Spleen (tissue), 11 donors: ENCODE measurements at regions not wholly inside any gene's neighbourhood (a gene's known extent, or its start where the extent isn't known, plus 50 kb on each side); places are given as distances from the start of the nearest gene placed in this dataset.
"Not testable (repeated sequence)": the region's sequence is repeated elsewhere in the genome, so short reads cannot be mapped to it uniquely, and the experiment has no call there.

Experiments
- DNase-seq: peaks from one replicate; pipeline ENCODE4 v3.0.0-alpha.2; 2020
- H3K27ac ChIP-seq, 8 donors: fragments of 200-600 bp; sonication (generic) in 7 of 8; 1 replicate in 4 of 8; 2 replicates in 4 of 8; pipeline versions ENCODE4 v1.5.0 to v1.8.0; 2016 to 2021; ENCODE audit warnings: inconsistent platforms in 4 of 8, mild to moderate bottlenecking in 4 of 8, moderate library complexity in 1 of 8
- H3K27me3 ChIP-seq, 7 donors: fragments of 200-600 bp; sonication (generic) in 6 of 7; replicated peaks in 1 of 7; 1 replicate in 4 of 7; 2 replicates in 3 of 7; pipeline versions ENCODE4 v1.5.0 to v1.8.0; 2016 to 2021; ENCODE audit warnings: inconsistent platforms in 3 of 7, mild to moderate bottlenecking in 1 of 7
- H3K36me3 ChIP-seq, 6 donors: fragments of 200-600 bp; sonication (generic) in 5 of 6; 1 replicate in 4 of 6; 2 replicates in 2 of 6; pipeline versions ENCODE4 v1.5.0 to v1.8.0; 2016 to 2021; ENCODE audit warnings: inconsistent platforms in 2 of 6
- H3K4me1 ChIP-seq, 6 donors: fragments of 200-600 bp; sonication (generic) in 5 of 6; 1 replicate in 3 of 6; 2 replicates in 3 of 6; pipeline versions ENCODE4 v1.5.0 to v1.8.0; 2016 to 2021; ENCODE audit warnings: inconsistent platforms in 3 of 6
- H3K4me3 ChIP-seq, 8 donors: fragments of 200-600 bp; sonication (generic) in 7 of 8; 1 replicate in 4 of 8; 2 replicates in 4 of 8; pipeline versions ENCODE4 v1.5.0 to v1.8.0; 2016 to 2021; ENCODE audit warnings: inconsistent platforms in 4 of 8, mild to moderate bottlenecking in 4 of 8, moderate library complexity in 2 of 8
- H3K9me3 ChIP-seq, 8 donors: fragments of 200-600 bp; sonication (generic) in 7 of 8; 1 replicate in 4 of 8; 2 replicates in 4 of 8; pipeline versions ENCODE4 v1.5.0 to v1.8.0; 2016 to 2021; ENCODE audit warnings: inconsistent platforms in 4 of 8
- CTCF ChIP-seq, 11 experiments: fragments of 200-600 bp in 7 of 11; fragments of 450-650 bp in 4 of 11; sonication (generic) in 4 of 11; IDR thresholded peaks in 8 of 11; conservative IDR thresholded peaks in 3 of 11; 1 replicate in 7 of 11; 2 replicates in 4 of 11; pipeline versions ENCODE4 v1.4.0 to v1.8.0; 2016 to 2021; ENCODE audit warnings: antibody characterized with exemption in 11 of 11, inconsistent platforms in 4 of 11, mild to moderate bottlenecking in 1 of 11
- POLR2A ChIP-seq, 3 donors: fragments of 450-650 bp; IDR thresholded peaks; one replicate each; pipeline ENCODE4 v1.5.1; 2017; ENCODE audit warnings: antibody characterized with exemption in 3 of 3, mild to moderate bottlenecking in 1 of 3
- POLR2AphosphoS5 ChIP-seq, 3 donors: sonication (generic); formaldehyde crosslinking; IDR thresholded peaks; one replicate each; pipeline ENCODE4 v1.5.1; 2017; ENCODE audit warnings: antibody characterized with exemption in 3 of 3
- WGBS, 5 donors: extraction: QIAGEN DNeasy Blood & Tissue Kit in 3 of 5; methylation state at CpG; one replicate each; pipeline versions ENCODE4 v1.1.5 to v1.1.7; 2013 to 2018; 5-methylcytosine and 5-hydroxymethylcytosine counted together
- intact Hi-C: fragments of 100-400 bp; cut with DNase I; formaldehyde crosslinking; loops from one replicate; pipeline ENCODE4 v1.15.0; 2023; ENCODE audit warnings: low total_unique reads
- donor health status: healthy with polysubstance abuse.
- donor health status: DM: no; HTN: no; CAD: no; lungs with moderate emphysema.
- donor health status: DM: no; HTN: no; CAD: no.
- donor health status: Bipolar disorder and iron deficiency.
- donor health status: healthy.
- donor health status: DM: no; HTN: no; CAD: no.
- donor health status: DM: yes; HTN: yes; CAD: no.

GRCh38 chr1:173269490-173270230 is 62.5 kb upstream of the TNFSF4 start:
- Histone ChIP-seq H3K9me3 (no peaks in the 10 kb centered on the region), H3K27ac (no peak overlapping the region), H3K36me3 (no peaks in the 10 kb centered on the region), H3K27me3 (no peaks in the 10 kb centered on the region), H3K4me3 (no peak overlapping the region), H3K4me1 (no peaks in the 10 kb centered on the region)
- TF ChIP-seq CTCF (IDR thresholded peaks at IDR 0.05 in 8 of 11, conservative IDR thresholded peaks at IDR 0.05 in 3 of 11) = no peak
- TF ChIP-seq POLR2A (IDR thresholded peaks at IDR 0.05) = no peak
- TF ChIP-seq POLR2AphosphoS5 (IDR thresholded peaks at IDR 0.05) = no peak
- intact Hi-C loops = no loop called here
- 83 to 96% (median 95%) methylated on average over 2 of the region's 2 CpGs for WGBS, 5 donors
- no peak for DNase-seq

GRCh38 chr1:173270243-173270642 is 63.1 kb upstream of the TNFSF4 start:
- intact Hi-C loops = no loop called here
- Histone ChIP-seq H3K4me3 (no peak overlapping the region), H3K9me3 (no peaks in the 10 kb centered on the region), H3K27me3 (no peaks in the 10 kb centered on the region), H3K27ac (no peak overlapping the region), H3K36me3 (no peaks in the 10 kb centered on the region), H3K4me1 (no peaks in the 10 kb centered on the region)
- no peak for TF ChIP-seq CTCF (IDR thresholded peaks at IDR 0.05 in 8 of 11, conservative IDR thresholded peaks at IDR 0.05 in 3 of 11)
- no peak for TF ChIP-seq POLR2AphosphoS5 (IDR thresholded peaks at IDR 0.05)
- no peak for TF ChIP-seq POLR2A (IDR thresholded peaks at IDR 0.05)
- DNase-seq = no peak
- 69 to 94% (median 85%) methylated on average over 2 of the region's 2 CpGs for WGBS, 5 donors

GRCh38 chr1:173271021-173271420 is 63.9 kb upstream of the TNFSF4 start:
- H3K4me1 ChIP-seq, DNase-seq, H3K36me3 ChIP-seq, H3K27ac ChIP-seq, H3K27me3 ChIP-seq, H3K9me3 ChIP-seq, intact Hi-C loops, H3K4me3 ChIP-seq: not testable (repeated sequence)
- WGBS, 5 donors = 90 to 95% (median 92%) methylated on average over 1 of the region's 1 CpG

- H3K27ac ChIP-seq = no peak overlapping the region
- intact Hi-C loops = no loop called here
- 62 to 100% (median 84%) methylated on average over 1 of the region's 1 CpG for WGBS, 5 donors
- no peak for TF ChIP-seq CTCF (IDR thresholded peaks at IDR 0.05 in 8 of 11, conservative IDR thresholded peaks at IDR 0.05 in 3 of 11)
- TF ChIP-seq POLR2A (IDR thresholded peaks at IDR 0.05) = no peak
- no peak for TF ChIP-seq POLR2AphosphoS5 (IDR thresholded peaks at IDR 0.05)
- no peak overlapping the region for H3K4me3 ChIP-seq
- no peak for DNase-seq
- no peaks in the 10 kb centered on the region for H3K36me3 ChIP-seq
- no peaks in the 10 kb centered on the region for H3K9me3 ChIP-seq
- no peaks in the 10 kb centered on the region for H3K4me1 ChIP-seq
- H3K27me3 ChIP-seq = no peaks in the 10 kb centered on the region
These were observed 68.4 kb upstream of the TNFSF4 start for GRCh38 chr1:173275496-173275895.
